Liver (tissue), 3 donors: ENCODE measurements at regions not wholly inside any gene's neighbourhood (a gene's known extent, or its start where the extent isn't known, plus 50 kb on each side); places are given as distances from the start of the nearest gene placed in this dataset.

Experiments used
- CTCF ChIP-seq: fragments of 150-350 bp; IDR thresholded peaks from 2 replicates; pipeline ENCODE4 v1.5.1; 2017; ENCODE audit warnings: improper control_type of control experiment, low read depth, low read length; ENCODE audit not compliant: missing input control
- FOXA1 ChIP-seq: IDR thresholded peaks from 2 replicates; pipeline ENCODE4 v1.6.1; 2016; ENCODE audit warnings: antibody characterized with exemption
- GABPA ChIP-seq, 2 donors: IDR thresholded peaks in 1 of 2; conservative IDR thresholded peaks in 1 of 2; 2 replicates each; pipeline ENCODE4 v1.6.1; 2016; ENCODE audit warnings: antibody characterized with exemption in 2 of 2, mild to moderate bottlenecking in 1 of 2, moderate library complexity in 1 of 2
- MAX ChIP-seq: IDR thresholded peaks from 2 replicates; pipeline ENCODE4 v1.6.1; 2016; ENCODE audit warnings: antibody characterized with exemption
- donor health status: healthy.
- donor health status: healthy.

GRCh38 chr16:86368261-86368660 is 142.1 kb upstream of the FOXF1 start:
- TF ChIP-seq CTCF (no peak), MAX (no peak), GABPA (IDR thresholded peaks at IDR 0.05 in 1 of 2, conservative IDR thresholded peaks at IDR 0.05 in 1 of 2) (no peak), FOXA1 (no peak)
